OCI-LY7 (cell line): ENCODE measurements at regions not wholly inside any gene's neighbourhood (a gene's known extent, or its start where the extent isn't known, plus 50 kb on each side); places are given as distances from the start of the nearest gene placed in this dataset.

Source experiments
- BruUV-seq: library from RNA; stranded (reverse); fragments of 400-500 nt; replicated peaks from 2 replicates; lab custom pipeline; 2021; lab: Mats Ljungman, UMichigan
- CTCF ChIA-PET: fragments of 300-600 bp; sonication (Branson Sonifier 250); formaldehyde crosslinking; loops from one replicate; lab custom pipeline; 2022; ENCODE audit warnings: antibody characterized with exemption; ENCODE audit not compliant: unreplicated experiment; lab: Charles Lee
- POLR2A ChIA-PET: fragments of 300-600 bp; sonication (Branson Sonifier 250); formaldehyde crosslinking; loops from one replicate; lab custom pipeline; 2022; ENCODE audit warnings: antibody characterized with exemption; lab: Charles Lee
- DNase-seq: peaks from one replicate; pipeline ENCODE4 v3.0.0-alpha.2; 2015; ENCODE audit warnings: low spot score
- H2AFZ ChIP-seq: fragments of 200-600 bp; sonication (generic), shearing (Covaris generic); 2 replicates; pipeline ENCODE4 v1.6.1; 2014; ENCODE audit warnings: mild to moderate bottlenecking, antibody characterized with exemption, low read length, moderate library complexity
- H3K27ac ChIP-seq: fragments of 200-600 bp; sonication (generic); 2 replicates; pipeline ENCODE4 v1.5.1; 2014; ENCODE audit warnings: mixed run types, low read depth, mild to moderate bottlenecking, moderate library complexity, low read length, inconsistent platforms; ENCODE audit not compliant: poor library complexity, severe bottlenecking
- H3K36me3 ChIP-seq: fragments of 200-600 bp; sonication (generic); 2 replicates; pipeline ENCODE4 v1.6.1; 2014; ENCODE audit warnings: mild to moderate bottlenecking, antibody characterized with exemption, low read length, moderate library complexity, mixed read lengths; ENCODE audit not compliant: insufficient read depth
- H3K4me1 ChIP-seq: fragments of 200-600 bp; sonication (generic); 2 replicates; pipeline ENCODE4 v1.5.1; 2014; ENCODE audit warnings: mild to moderate bottlenecking, low read length; ENCODE audit not compliant: insufficient read depth, poor library complexity, severe bottlenecking
- H3K4me2 ChIP-seq: fragments of 200-600 bp; sonication (generic); 2 replicates; pipeline ENCODE4 v1.6.1; 2014; ENCODE audit warnings: mild to moderate bottlenecking, low read length
- H3K4me3 ChIP-seq: fragments of 200-600 bp; sonication (generic); 2 replicates; pipeline ENCODE4 v1.5.1; 2014; ENCODE audit warnings: mild to moderate bottlenecking, low read depth, low read length; ENCODE audit not compliant: poor library complexity, severe bottlenecking
- H3K79me2 ChIP-seq: fragments of 200-600 bp; sonication (generic); 2 replicates; pipeline ENCODE4 v1.6.1; 2016; ENCODE audit warnings: low read depth, mild to moderate bottlenecking, low read length, moderate library complexity, mixed read lengths; ENCODE audit not compliant: insufficient read depth
- H3K9me2 ChIP-seq: fragments of 200-600 bp; sonication (generic); 2 replicates; pipeline ENCODE4 v1.6.1; 2016; ENCODE audit warnings: mild to moderate bottlenecking, low read length, mixed read lengths; ENCODE audit not compliant: insufficient read depth
- H3K9me3 ChIP-seq: fragments of 200-600 bp; sonication (generic); 2 replicates; pipeline ENCODE4 v1.6.1; 2014; ENCODE audit warnings: mild to moderate bottlenecking, mixed run types, low read length, mixed read lengths
- H4K20me1 ChIP-seq: fragments of 200-600 bp; sonication (generic); 2 replicates; pipeline ENCODE4 v1.6.1; 2014; ENCODE audit warnings: mild to moderate bottlenecking, antibody characterized with exemption, low read length, moderate library complexity, mixed read lengths; ENCODE audit not compliant: insufficient read depth
- EZH2phosphoT487 ChIP-seq: fragments of 200-600 bp; sonication (generic); IDR thresholded peaks from 2 replicates; pipeline ENCODE4 v1.6.1; 2018; ENCODE audit warnings: low read depth, borderline replicate concordance, mild to moderate bottlenecking, mixed run types, antibody characterized with exemption, low read length, moderate library complexity, mixed read lengths
- intact Hi-C: fragments of 100-400 bp; cut with micrococcal nuclease; formaldehyde crosslinking; loops from one replicate; pipeline ENCODE4 v1.10.0; 2022; ENCODE audit not compliant: unreplicated experiment
- TF ChIP-seq, protein P1 (sequence below): fragments of 200-600 bp; sonication (generic); conservative IDR thresholded peaks from 2 replicates; pipeline ENCODE4 v1.5.1; 2014; ENCODE audit warnings: mild to moderate bottlenecking, antibody characterized with exemption, low read length, moderate library complexity, mixed read lengths

DNA sequence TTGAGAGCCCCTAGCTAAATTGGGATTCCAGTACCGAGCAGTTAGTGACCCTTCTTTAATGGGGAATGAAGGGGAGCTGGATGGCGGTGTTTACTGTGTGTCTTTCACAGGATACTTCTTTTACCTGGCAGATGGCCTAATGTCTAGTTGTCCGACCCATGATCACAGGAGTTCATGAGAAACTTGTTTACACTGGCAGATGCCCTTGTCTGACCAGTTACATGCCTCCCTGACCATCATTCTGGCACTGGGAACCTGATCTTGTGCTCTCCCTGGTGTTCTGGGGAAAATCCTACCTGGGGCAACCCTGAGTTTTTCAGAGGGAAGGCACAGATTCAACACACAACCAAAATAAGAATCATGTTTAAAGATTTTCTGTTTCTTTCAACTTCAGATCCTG, 120.1 kb upstream of the SLC13A1 start:
- Histone ChIP-seq H3K79me2 (no peaks in the 10 kb centered on the region), H2AFZ (no peak overlapping the region), H3K4me1 (no peaks in the 10 kb centered on the region), H4K20me1 (no peaks in the 10 kb centered on the region), H3K36me3 (no peaks in the 10 kb centered on the region), H3K9me3 (no peaks in the 10 kb centered on the region), H3K4me2 (no peak overlapping the region), H3K4me3 (no peak overlapping the region), H3K27ac (no peak overlapping the region), H3K9me2 (no peaks in the 10 kb centered on the region)
- BruUV-seq = no TSS peak
- ChIA-PET POLR2A (no interaction called here), CTCF (no interaction called here)
- DNase-seq = no peak
- TF ChIP-seq, protein P1, sequence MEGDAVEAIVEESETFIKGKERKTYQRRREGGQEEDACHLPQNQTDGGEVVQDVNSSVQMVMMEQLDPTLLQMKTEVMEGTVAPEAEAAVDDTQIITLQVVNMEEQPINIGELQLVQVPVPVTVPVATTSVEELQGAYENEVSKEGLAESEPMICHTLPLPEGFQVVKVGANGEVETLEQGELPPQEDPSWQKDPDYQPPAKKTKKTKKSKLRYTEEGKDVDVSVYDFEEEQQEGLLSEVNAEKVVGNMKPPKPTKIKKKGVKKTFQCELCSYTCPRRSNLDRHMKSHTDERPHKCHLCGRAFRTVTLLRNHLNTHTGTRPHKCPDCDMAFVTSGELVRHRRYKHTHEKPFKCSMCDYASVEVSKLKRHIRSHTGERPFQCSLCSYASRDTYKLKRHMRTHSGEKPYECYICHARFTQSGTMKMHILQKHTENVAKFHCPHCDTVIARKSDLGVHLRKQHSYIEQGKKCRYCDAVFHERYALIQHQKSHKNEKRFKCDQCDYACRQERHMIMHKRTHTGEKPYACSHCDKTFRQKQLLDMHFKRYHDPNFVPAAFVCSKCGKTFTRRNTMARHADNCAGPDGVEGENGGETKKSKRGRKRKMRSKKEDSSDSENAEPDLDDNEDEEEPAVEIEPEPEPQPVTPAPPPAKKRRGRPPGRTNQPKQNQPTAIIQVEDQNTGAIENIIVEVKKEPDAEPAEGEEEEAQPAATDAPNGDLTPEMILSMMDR = no peak
- TF ChIP-seq EZH2phosphoT487 = no peak
- intact Hi-C loops = no loop called here

DNA sequence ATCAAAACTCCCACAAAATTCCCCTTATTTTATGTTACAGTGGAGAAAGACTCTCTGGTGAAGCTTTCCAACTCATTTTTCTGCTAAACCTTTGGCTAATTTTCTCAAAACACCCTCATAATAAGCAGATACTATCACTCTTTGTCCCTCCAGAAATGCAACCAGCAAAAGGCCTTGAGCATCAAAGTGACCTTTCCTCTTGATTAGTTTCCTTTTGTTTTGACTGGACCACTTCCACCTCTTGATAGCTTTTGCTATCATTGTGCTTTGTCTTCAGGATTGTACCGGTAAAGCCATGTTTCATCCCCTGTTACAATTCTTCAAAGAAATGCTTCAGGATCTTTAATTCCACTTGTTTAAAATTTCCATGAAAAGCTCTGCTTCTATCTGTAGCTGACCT, 115.1 kb upstream of the SLC13A1 start:
- Histone ChIP-seq H3K4me2 (no peak overlapping the region), H3K27ac (no peak overlapping the region), H3K36me3 (no peaks in the 10 kb centered on the region), H3K79me2 (no peaks in the 10 kb centered on the region), H3K4me1 (no peaks in the 10 kb centered on the region), H3K4me3 (no peak overlapping the region), H4K20me1 (no peaks in the 10 kb centered on the region), H3K9me2 (no peaks in the 10 kb centered on the region), H2AFZ (no peak overlapping the region), H3K9me3 (no peaks in the 10 kb centered on the region)
- POLR2A ChIA-PET = no interaction called here
- DNase-seq = no peak
- CTCF ChIA-PET = no interaction called here
- BruUV-seq = no TSS peak
- intact Hi-C loops = no loop called here
- TF ChIP-seq, protein P1 = no peak
- TF ChIP-seq EZH2phosphoT487 = no peak

DNA sequence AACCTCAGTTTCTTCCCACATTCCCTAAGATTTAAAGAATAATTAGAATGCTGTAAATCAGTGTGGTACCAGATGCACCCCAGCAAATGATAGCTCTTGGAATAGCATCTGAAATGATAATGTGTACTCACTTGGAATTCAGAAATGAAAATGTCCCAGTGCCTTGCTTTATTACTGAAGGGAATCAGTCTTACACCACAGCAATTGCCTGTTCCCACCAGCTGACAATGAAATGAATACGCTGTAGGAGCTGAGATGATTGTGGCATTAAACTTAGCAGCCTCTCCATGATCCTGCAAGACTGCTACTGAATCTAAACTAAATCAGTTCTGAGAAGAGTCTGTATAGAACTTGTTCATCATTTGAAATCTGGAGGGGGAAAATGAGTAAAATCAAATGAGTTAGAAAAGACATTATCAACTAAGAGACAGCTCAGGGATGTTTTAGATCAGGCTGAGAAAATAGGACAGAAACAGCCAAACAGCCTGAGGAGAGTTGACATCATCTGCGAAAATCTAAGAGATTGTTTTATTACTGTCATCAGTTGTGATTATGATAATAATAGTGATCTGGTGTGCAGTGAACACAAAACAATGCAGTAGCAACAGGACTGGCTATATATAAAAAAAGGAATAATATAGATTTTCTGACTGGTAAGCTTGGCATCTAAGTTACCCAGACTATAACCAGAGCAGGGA, 108.6 kb upstream of the SLC13A1 start:
- H3K4me1 ChIP-seq = no peaks in the 10 kb centered on the region
- CTCF ChIA-PET = no interaction called here
- no TSS peak for BruUV-seq

More for the DNA sequence above, 108.6 kb upstream of the SLC13A1 start:
- intact Hi-C loops = no loop called here
- H3K9me2 ChIP-seq = no peaks in the 10 kb centered on the region
- POLR2A ChIA-PET = no interaction called here
- H3K79me2 ChIP-seq = no peaks in the 10 kb centered on the region
- H3K27ac ChIP-seq = no peak overlapping the region
- H3K9me3 ChIP-seq = no peaks in the 10 kb centered on the region
- no peaks in the 10 kb centered on the region for H4K20me1 ChIP-seq
- H3K4me3 ChIP-seq = no peak overlapping the region
- TF ChIP-seq, protein P1 = no peak
- no peak for TF ChIP-seq EZH2phosphoT487
- H3K36me3 ChIP-seq = no peaks in the 10 kb centered on the region
- H2AFZ ChIP-seq = no peak overlapping the region
- no peak overlapping the region for H3K4me2 ChIP-seq
- DNase-seq = no peak
